D341Med (cell line): ENCODE measurements at regions not wholly inside any gene's neighbourhood (a gene's known extent, or its start where the extent isn't known, plus 50 kb on each side); places are given as distances from the start of the nearest gene placed in this dataset.
"Not testable (repeated sequence)": the region's sequence is repeated elsewhere in the genome, so short reads cannot be mapped to it uniquely, and the experiment has no call there.

Experiments used
- DNase-seq: peaks from one replicate; pipeline ENCODE4 v3.0.0; 2012; ENCODE audit warnings: low spot score

- DNase-seq, result not testable (repeated sequence)
Measured at GRCh38 chr15:75763635-75764600, 51.3 kb upstream of the CSPG4 start.

GRCh38 chr15:75763137-75763611 lies 50.5 kb upstream of the CSPG4 start:
- no peak for DNase-seq
